GM18873 (cell line): ENCODE measurements at regions not wholly inside any gene's neighbourhood (a gene's known extent, or its start where the extent isn't known, plus 50 kb on each side); places are given as distances from the start of the nearest gene placed in this dataset.
"Not testable (repeated sequence)": the region's sequence is repeated elsewhere in the genome, so short reads cannot be mapped to it uniquely, and the experiment has no call there.

Experiments used
- ATAC-seq: cut with Tn5 transposase; IDR thresholded peaks from one replicate; pipeline ENCODE4 v1.9.1; 2021; ENCODE audit warnings: mild to moderate bottlenecking, moderate library complexity, moderate number of reproducible peaks; ENCODE audit not compliant: unreplicated experiment, low FRiP score

GRCh38 chr3:118477768-118478167 is 556.9 kb downstream of the IGSF11 start:
- ATAC-seq = no peak

- ATAC-seq = no peak
Observed at GRCh38 chr3:118478706-118479276, 555.9 kb downstream of the IGSF11 start.

DNA sequence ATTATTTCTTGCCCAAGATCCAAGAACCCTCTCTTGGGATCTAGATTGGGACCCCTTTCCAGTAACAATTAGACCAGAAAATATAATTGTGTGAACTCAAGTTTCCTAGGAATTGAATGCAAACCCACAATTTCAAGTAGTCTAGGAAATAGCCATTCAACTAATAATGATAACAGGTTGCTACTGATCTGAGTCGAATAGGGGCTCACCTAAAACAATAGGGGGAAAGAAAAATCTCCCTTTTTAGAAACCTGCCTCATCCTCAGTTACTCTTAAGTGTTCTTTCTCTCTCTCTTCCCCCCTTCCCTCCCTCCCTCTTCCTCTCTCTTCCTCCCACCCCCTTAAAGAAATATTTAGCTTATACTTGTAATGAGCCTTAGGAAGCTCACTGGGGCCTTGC is 555.3 kb downstream of the IGSF11 start:
- no peak for ATAC-seq

GRCh38 chr3:118480101-118480860 is 554.4 kb downstream of the IGSF11 start:
- no peak for ATAC-seq

DNA sequence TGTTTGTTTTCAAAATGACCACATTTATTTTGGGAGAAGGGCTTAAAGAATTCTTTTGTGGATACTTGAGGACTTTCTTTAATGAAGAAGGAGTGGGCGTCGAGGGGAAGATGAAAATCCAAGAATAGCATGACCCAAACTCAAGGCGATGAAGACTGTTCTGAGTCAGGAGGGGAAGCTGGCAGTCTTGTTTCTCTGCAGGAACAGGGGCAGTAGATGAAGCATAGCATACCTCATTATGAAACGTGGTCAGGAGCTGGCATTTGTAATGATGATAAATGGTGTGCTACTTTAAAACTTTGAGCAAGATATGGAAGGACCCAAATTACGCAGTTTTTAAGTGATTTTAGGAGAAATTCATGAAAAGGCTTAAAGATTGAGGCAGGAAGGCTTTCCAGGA is 549.0 kb downstream of the IGSF11 start:
- ATAC-seq = no peak

DNA sequence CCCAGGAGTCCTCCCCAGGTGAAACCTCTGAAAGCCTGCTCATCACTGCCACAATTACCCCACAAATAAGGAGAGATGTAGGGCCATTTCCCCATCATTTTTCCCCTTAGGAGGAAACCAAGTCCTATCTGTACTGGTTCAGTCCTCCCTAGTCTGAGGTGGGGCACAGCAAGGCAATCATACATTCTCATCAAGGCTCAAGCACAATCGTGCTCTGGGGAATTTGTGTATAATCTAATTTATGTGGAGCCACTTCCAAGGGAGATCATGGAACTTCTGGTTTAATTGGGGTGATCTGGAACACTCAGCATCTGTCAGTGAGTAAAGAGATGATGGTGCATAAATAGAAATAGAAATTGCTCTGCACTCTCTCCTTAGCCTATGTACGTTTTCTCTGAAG is 546.9 kb downstream of the IGSF11 start:
- ATAC-seq = no peak

- ATAC-seq = no peak
Observed at GRCh38 chr3:118488732-118489131, 545.9 kb downstream of the IGSF11 start.

DNA sequence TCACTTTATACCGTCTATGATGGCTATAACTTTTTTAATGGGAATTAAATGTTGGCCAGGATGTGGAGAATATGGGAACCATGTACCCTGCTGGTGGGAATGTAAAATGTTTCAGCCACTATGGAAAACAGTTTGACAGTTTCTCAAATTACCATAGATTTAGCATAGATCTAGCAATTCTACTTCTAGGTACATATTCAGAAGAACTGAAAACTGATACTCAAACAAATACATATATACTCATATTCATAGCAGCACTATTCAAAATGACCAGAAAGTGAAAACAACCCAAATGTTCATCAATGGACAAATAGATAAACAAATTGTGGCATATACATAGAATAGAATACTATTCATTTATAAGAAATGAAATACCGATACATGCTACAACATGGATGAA is 539.4 kb downstream of the IGSF11 start:
- no peak for ATAC-seq

DNA sequence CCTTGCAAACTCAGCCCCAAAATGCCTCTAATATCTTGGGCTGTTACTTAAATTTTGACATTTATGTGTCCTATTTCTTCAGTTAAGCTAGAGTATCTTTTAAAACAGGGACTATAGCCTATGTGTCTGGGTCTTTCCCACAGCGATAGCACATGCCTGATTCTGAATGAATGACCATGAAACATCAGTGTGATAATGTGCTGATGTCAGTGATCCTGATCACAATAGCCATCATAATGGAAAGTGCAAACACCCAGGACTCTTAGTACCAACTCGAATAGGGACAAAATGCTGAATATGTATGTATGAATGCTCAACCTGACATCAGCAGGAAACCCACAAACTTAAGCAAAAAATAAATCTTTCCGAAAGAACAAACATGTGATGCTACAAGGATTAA is 537.4 kb downstream of the IGSF11 start:
- no peak for ATAC-seq

DNA sequence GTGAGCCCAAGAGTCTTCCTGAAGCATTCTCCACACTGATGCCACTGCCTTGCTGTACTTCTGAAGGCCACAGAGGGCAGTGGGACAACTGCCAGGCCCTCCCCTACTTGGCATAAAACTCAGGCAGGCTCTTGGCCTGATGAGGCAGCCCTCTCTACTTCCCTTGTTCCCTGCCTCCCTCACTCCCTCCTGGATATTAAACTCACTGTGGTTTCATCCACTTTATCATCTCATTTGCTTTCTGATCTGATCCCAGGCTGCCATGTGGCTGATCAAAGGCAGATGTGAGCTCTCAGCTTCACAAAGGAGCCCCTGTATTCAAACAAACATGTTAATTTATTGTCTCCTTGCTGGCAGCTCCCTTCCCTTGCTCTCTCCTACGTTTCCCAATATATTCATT is 533.5 kb downstream of the IGSF11 start:
- no peak for ATAC-seq

DNA sequence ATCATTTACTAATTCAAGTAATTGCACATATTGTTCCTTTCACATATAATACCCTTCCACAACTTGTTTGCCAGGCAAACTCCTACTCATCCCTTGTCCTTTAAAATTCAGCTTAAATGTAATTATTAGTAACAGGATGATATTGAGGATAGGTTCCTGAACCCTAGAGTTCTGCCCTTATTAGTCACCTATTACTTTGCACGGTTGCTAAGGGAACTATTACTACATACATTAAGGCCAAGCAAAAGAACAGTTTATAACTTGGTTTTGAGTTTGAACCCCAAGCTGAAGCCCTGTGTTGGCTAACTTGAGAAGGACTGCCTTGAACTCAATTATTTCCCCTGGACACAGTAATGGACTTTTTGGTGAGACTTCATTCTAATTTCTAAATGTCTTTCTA is 529.7 kb downstream of the IGSF11 start:
- ATAC-seq = no peak

GRCh38 chr3:118505784-118506183 is 528.9 kb downstream of the IGSF11 start:
- ATAC-seq = no peak

- ATAC-seq = no peak
Observed at GRCh38 chr3:118511402-118511801, 523.2 kb downstream of the IGSF11 start.

DNA sequence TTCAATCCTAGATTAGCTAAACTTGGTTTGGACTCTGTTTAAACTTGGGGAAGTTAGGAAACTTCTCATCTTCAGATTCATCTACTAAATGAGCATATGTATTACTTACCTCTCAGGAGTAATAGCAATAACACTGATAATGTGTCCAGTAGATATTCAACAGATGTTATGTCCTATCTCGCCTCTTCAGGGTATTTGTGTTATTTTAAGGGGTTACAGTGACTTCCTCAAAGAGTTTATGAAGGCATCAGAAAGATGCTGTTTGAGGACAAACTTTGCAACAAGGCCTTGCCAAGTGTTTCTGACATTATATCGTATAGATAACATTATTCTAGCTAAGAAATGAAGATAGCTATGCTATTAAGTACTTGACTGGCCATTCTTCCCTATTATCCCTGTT is 522.3 kb downstream of the IGSF11 start:
- no peak for ATAC-seq

- ATAC-seq = no peak
Observed at GRCh38 chr3:118525077-118525476, 509.6 kb downstream of the IGSF11 start.

GRCh38 chr3:118526758-118527513 is 507.7 kb downstream of the IGSF11 start:
- ATAC-seq = no peak

GRCh38 chr3:118527514-118528044 is 507.1 kb downstream of the IGSF11 start:
- ATAC-seq = no peak

DNA sequence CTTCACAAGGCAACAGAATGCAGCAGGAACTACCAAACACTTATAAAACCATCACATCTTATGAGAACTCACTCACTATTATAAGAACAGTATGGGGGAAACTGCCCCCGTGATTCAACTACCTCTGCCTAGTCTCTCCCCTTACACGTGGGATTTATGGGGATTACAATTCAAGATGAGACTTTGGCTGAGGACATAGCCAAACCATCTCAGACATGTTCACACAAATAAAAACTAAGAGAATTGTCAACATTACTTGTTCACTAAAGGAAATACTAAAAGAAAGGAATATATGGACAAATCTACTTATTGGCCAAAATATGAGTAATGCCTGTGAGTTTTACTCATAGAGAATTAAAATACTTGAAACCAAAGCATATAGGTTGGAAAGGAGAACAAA is 505.1 kb downstream of the IGSF11 start:
- ATAC-seq = no peak

DNA sequence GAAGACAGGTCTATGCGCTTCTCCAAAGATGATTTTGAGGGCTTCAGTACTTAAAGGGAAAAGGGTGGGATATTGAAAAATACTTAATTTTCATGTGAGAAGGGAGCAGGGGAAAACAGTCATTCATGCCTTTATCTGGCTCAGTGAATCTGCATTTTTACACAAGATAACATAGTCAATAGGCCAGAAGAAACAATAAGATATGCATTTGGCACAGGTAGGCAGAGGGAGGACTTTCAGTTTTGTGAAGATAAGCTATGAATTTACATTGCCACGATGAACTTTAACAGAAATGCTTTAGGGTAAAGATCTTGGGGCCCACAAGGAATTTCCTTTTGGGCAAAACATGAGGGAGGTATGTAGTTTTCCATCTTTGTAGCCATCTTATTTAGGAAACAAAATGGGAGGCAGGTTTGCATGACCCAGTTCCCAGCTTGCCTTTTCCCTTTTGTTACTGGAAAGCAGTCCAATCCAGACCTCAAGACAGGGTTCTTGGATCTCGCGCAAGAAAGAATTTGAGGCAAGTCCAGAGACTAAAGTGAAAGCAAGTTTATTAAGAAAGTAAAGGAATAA is 504.2 kb downstream of the IGSF11 start:
- ATAC-seq = no peak

GRCh38 chr3:118530927-118531356 is 503.7 kb downstream of the IGSF11 start:
- ATAC-seq = not testable (repeated sequence)

DNA sequence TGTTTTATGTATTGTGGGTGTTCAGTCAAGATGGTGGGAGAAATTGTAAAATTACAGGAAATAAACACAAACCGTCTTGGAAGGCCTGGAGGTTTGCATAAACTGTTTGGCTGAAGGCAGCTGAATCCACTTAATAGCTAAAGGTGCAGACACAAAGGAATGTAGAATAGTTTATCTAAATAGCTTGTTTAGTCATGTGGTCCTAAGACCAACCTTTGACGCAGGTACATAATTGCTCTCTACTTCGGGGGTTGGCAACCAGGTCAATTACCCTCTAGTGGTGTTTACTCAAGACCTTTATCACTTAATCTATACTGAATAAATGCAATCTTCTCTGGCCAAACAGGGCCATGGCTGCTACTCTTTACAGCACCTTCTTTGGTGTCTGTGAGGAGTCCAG is 502.8 kb downstream of the IGSF11 start:
- no peak for ATAC-seq
